NCI-H82 treated with DMSO at 0.1 percent for 48 hours (cell line): ENCODE measurements at regions not wholly inside any gene's neighbourhood (a gene's known extent, or its start where the extent isn't known, plus 50 kb on each side); places are given as distances from the start of the nearest gene placed in this dataset.
"Not testable (repeated sequence)": the region's sequence is repeated elsewhere in the genome, so short reads cannot be mapped to it uniquely, and the experiment has no call there.

Experiments
- DNase-seq: peaks from one replicate; lab custom pipeline; 2025; ENCODE audit not compliant: unreplicated experiment; lab: John Stamatoyannopoulos, UW

DNA sequence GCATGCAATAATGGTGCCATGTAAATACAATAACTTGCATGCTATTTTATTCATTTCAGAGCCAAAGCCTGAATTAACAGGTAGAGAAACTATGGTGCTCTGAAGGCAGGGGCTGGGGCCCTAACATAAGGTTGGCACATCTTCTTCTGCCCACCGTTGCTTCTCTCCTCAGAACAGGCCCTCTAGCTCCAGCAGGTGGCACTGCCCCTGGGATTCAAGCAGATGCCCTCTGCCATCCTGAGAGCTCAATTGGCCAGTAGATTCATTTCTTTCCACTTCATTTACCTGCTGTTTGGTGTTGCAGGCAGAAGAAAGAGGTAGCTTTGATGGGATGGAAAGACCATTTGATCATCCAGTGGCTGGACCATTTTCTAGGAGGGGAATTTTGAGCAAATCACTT is 130.5 kb downstream of the FOXB1 start:
- no peak for DNase-seq

GRCh38 chr15:60135961-60136360 is 131.8 kb downstream of the FOXB1 start:
- DNase-seq, result no peak

DNA sequence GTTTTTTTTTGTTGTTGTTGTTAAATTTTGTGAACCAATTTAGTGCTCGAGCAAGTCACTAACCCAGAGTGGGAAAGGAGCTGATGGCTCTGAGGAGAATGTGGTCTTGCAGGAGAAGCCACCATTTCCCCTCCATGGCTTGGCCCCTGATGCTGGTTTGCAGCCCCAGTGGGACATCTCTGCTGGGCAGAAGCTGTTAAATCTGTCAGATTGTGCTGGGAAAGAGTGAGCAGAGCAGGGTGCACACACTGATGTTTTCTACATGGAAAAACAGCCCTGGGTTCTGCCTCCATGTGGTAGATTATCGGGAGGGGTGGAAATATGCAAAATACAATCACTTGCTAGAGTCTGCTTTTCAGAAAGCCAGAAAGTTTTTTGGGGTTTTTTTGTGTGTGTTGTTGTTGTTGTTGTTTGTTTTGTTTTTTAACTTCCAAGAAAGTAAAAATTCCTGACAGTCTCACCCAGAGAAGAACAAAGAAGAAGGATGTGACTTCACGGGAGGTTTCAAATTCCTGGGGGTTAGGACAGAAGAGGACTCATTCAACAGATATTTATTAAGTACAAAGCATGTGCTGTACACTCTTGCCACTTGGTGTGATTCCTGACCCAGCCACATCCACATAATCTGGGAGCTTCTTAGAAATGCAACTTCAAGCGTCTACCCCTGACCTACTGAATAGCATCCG is 133.7 kb downstream of the FOXB1 start:
- DNase-seq, result no peak

- no peak for DNase-seq
These were observed 134.4 kb downstream of the FOXB1 start for GRCh38 chr15:60138397-60138968.

DNA sequence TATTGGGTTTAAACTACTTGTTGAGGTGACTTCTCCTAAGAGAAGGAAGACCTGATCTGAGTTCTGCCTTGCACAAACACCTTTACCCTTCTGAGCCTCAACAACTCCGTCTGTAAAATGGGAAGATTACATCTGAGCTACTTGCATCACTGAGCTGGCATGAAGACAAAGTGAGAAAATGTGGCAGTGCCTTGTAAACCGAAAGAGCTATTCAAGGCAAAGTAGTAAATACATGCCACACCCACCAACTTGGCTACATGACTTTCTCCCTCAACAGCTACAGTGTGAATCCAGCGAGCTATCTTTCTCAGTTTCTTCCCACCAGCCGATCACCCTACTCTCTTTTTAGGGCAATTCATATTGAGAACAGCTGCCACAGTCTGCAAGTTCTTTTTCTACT is 148.3 kb downstream of the FOXB1 start:
- DNase-seq, result no peak

DNA sequence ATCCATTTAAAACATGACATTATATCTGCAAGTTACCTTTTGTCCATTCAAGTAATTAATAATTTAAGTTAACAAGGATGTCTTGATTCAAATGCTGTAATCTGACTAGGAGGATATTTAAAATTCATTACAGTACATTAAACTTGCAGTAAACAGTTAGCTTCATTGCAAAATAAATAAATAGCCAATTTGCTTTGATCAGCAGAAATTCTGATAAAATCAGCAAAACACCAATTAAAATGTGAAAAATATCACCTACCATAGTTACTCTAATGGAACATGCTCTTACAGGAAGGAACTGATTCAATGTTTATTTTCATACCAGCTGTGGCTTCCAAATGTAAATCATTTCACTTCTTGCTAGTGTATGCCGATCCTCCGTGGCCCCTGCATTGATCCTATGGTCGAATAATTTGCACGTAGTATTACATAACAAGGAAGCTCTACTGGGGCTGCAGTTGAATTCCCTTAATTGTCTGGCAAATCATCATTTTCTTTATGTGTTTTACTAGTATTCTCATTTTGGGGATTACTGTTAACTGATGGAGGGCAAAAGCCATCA is 150.7 kb downstream of the FOXB1 start:
- DNase-seq, result no peak

DNA sequence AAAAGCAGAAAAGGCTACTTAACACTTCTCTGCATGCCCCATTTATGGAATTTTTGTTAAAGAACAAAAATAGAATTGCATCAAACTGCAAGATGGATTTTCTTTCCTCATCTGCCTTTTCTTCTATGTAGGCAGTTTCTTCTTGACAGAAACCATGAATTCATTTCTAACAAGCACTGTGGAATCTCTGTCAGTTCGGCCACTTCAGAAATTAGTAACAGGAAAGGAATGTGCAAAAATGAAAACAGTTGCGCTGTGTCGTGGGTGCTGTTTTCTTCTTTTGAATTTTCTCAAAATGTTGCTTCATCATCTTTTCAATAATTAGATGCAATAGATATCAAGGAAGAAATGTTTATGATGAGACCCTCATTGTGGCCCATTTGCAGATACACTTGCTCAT is 151.6 kb downstream of the FOXB1 start:
- no peak for DNase-seq

GRCh38 chr15:60160909-60161308 is 156.8 kb downstream of the FOXB1 start:
- DNase-seq, result no peak

DNA sequence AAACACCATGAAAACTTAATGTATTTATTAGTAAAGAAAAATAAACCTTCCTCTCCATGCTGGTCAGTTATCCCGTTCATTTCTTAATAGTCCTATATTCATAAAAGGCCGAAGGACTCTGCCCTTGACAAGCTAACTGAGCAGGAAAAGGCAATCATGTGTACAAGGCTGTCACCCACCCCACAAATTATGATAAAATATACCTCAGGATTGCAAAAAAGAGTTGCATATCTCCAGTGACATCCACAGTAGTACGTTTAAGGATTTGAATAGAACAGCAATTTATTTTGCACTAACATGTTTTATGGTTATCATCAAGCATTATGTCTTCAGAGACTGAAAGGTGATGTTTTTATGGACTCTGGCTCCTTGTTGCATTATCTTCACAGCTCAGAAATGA is 157.6 kb downstream of the FOXB1 start:
- no peak for DNase-seq

DNA sequence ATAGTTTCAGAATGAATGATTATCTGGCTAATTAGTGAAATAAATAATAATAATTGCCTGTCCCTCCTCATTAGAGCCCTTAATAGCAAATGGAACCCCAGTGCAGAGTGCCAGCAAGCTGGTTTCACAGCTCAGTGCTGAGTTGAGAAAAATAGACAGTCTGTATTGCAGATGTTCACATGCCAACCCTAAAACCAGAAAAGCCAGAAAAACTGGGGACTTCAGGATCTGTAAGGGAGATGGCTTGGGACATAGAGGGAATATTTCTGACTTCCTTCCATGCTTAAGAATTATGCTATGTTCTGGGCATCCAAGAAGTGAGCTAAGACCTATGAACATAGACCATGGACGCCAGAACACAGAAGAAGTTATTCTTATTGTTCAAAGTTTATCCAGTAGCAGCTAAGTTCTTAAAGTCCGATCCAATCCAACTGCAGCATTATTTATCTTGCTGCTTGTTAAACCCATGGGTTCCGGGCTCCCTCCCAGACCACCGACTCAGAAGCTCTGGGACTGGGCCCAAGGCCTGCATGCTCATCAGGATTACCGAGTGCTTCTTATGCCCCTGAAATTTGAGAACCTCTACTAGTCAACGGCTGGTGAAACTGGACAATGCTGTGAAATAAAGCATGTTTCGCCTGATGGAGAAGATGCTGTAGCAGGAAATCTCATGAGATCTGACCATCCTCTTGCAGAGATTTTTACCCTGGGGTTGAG is 158.3 kb downstream of the FOXB1 start:
- DNase-seq, result no peak

- no peak for DNase-seq
These were observed 158.9 kb downstream of the FOXB1 start for GRCh38 chr15:60162968-60163355.

DNA sequence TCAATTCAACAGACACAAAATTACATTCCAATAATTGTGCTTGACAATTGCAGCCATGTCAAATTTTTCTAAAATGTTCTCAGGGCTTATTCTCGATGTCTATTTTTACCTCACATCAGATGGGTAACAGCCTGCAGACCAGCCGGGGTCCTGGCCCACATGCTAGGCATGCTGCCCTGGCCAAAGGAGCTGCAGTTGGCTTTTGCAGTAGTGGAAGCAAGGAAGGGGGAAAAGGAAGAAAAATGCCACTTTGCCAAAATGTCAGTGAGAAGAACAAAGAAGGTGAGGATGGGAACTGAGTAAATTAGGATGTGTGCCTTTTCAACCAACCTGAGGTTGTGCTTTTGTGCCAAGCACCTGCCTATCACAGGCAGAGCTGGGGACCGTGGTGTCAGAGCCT is 161.0 kb downstream of the FOXB1 start:
- no peak for DNase-seq

DNA sequence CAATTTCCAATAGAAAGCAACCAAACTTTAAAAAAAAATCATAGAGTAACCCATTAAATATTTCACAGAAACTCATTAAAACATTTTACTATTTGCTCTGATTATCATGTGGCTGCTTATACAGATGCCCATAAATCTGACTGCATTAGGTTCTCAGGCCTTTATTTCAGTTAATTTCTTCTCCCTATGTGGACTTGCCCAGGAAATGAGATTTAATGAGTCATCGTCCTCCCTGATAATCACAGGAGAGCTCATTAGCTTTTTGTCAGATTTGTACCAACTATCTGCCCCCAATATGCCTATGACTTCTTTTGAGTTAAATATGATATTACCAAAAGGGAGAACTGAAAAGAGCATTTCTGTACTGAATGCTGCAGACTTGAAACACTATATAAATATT is 168.0 kb downstream of the FOXB1 start:
- no peak for DNase-seq

- peak; percentile 4 for DNase-seq
These were observed 175.8 kb downstream of the FOXB1 start for GRCh38 chr15:60179786-60180391.

GRCh38 chr15:60181957-60182356 is 177.8 kb downstream of the FOXB1 start:
- not testable (repeated sequence) for DNase-seq

- DNase-seq, result no peak
These were observed 179.3 kb downstream of the FOXB1 start for GRCh38 chr15:60183366-60183765.

- no peak for DNase-seq
These were observed 180.5 kb downstream of the FOXB1 start for GRCh38 chr15:60184579-60184978.

GRCh38 chr15:60191016-60191415 is 186.9 kb downstream of the FOXB1 start:
- DNase-seq, result no peak

GRCh38 chr15:60191821-60192220 is 187.7 kb downstream of the FOXB1 start:
- no peak for DNase-seq

DNA sequence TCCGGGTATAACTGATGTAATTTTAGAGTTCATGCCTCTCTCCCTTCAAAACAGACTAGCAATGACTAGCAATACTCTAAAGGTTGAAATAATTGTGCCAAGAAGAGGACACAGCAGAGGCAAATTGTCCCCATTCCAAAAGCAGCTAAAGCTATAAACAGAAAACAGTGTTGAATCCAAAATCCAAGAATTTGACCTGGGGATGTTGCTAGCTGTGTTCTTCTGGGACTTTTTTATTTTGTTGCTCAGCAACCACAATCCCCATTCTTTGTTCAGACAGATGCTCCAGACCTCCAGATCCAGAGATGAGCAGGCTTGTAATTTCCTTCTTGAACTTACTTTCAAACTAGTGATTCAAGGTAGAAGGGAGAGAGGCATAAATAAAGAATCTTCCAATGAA is 191.5 kb downstream of the FOXB1 start:
- DNase-seq, result no peak

GRCh38 chr15:60204131-60204885 is 193.5 kb downstream of the ANXA2 start:
- DNase-seq, result no peak
